ENCODE measurements at regions not wholly inside any gene's neighbourhood (a gene's known extent, or its start where the extent isn't known, plus 50 kb on each side); places are given as distances from the start of the nearest gene placed in this dataset.

DNA sequence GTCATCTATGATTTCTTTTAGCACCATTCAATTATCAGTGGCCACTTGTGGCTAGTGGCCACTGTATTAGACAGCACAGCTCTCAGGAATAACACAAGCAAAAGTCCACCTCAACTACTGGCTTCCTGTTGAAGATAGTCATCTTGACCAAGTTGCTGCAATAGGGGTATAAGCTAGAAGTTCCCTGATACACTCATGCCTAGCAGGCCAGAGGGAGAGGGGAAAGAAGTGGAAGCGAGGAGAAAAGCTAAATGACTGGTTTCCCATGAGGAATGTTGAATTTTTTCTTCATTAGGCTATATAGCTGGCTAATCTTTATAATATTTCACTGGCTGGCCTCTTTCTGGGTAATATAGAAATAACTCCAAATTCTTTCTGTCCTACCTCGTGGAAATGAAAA, 327.5 kb upstream of the MEOX2 start:
- DNase-seq (ENCODE audit: low read depth in 2 of 2), result no peak

DNA sequence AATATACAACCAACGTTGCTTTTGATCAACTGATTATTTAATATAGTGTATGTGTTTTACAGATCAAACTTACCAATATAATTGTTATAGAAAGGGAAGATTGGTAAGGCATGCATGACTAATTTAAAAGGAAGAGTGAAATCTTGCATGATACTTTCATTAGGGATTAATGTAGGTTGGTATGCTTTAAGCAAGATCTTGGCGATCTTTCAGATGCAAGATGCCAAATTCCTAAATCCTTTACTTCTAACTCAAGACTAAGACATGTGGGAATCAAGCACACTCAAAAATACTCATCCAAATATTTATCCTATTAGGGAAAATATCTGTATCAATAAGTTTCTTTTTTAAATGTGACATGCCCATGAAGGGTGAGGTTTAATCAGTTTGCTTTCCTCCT, 321.4 kb upstream of the MEOX2 start:
- no peak for DNase-seq (ENCODE audit: low read depth in 2 of 2)

DNA sequence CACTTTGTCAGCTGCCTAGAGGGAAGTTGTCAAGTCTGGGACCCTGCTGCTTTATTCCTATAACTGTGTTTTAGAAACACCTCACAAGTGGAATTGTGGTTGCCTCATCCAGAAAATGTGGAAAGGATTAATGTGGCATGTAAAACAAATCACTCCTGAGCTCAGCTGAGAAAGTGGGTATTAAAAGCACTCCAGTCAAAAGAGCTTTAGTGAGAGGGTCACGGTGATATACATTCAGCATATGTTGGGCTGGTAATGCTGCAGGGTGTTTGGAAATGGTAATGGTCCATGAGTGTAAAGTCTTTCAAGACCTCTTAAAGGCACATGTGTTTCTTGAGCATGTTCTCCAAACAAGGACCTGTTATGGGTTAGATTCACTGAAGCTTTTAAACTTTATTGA, 318.2 kb upstream of the MEOX2 start:
- no peak for DNase-seq (ENCODE audit: low read depth in 2 of 2)

DNA sequence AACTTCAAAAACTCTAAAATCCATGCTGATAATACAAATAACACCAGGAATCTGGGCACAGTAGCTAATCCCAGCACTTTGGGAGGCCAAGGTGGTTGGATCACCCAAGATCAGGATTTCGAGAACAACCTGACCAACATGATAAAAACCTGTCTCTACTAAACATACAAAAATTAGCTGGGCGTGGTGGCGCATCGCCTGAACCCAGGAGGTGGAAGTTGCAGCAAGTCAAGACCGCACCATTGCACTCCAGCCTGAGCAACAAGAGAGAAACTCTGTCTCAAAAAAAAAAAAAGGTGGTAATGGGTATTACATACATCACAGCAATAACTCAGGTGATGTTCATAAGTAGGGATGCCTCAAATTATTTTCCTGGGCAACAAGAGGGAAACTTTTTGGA, 315.0 kb upstream of the MEOX2 start:
- DNase-seq (ENCODE audit: low read depth in 2 of 2), result no peak

DNA sequence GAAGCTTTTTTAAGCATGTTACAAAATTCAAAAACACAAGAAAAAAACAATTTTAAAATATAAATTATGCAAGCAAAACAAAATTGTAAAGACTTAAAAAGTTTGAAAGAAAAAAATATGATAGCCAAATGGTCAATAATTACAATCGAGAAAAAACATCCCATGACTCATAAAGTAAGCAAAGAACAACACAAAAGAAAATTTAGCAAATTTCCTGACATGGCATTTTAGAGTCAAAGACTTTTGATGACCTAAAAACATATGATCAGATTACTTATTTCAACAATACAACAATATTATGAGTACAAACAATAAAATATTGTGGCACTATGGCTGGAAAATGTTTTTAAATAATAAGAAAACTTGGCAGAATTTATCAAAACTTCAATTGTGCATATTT, 312.1 kb upstream of the MEOX2 start:
- DNase-seq (ENCODE audit: low read depth in 2 of 2), result no peak

DNA sequence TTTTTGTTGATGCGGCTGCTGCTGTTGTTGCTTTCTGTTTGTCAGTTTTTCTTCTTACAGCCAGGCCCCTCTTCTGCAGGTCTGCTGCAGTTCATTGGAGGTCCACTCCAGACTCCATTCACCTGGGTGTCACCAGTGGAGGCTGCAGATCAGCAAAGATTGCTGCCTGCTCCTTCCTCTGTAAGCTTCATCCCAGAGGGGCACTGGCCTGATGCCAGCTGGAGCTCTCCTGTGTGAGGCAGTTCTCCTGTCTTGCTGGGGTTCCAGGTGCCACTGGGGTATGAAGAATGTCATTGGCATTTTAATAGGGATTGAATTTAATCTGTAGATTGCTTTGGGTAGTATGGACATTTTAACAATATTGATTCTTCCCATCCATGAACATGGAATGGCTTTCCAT, 308.5 kb upstream of the MEOX2 start:
- DNase-seq (ENCODE audit: low read depth in 2 of 2), result no peak

DNA sequence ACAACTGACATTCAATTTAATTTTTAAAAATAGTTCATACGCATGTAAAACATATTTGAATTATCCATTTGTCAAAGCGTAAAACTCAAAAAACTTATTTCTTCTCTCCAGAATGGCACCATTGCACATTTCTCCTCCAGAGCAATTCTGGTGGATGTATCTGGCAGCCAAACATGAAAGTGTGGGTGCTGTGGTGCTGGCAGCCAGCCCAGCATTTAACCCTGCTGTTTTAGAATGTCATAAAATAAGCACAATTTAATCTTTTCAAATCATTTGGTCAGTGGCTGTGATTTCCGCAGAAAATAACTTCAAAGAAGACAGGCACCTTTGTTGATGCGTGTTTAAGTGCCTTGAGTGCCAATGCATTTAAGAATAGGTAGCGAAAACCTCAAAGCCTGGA, 302.7 kb upstream of the MEOX2 start:
- no peak for DNase-seq (ENCODE audit: low read depth in 2 of 2)

DNA sequence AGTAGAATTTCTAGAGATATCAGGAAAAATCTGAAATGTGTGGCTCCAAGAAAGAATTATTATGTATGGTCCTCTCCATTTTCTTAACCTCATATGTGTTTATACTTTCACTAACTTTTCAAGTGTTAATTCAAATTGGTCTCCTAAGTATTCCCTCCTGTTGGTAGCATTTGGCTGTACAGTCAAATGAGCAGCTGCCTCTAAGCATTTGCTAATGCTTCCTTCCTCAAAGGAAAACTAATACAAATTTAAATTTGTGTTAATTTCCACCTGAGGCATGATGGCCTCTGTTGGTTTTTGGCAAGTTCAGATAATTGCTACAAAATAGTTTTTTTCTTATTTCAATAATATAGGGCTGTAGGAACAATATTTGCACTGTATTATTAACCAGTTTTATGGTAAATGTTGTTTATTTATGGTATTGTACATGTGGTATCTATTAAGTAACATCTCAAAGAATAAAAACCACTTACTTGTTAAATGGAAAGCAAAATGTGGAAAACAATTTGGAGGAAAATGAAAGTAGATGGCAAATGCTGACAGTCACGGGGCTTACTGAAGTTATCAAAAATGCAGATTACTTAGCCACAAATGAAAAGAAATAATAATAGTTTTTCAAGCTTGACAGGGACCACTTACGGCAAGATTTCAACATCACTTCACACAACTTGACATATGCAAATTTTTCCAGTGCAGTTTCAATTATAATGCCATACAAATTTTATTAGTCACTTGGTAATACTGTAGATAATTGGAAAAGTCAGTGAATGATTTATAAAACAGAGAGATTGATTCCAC, 299.3 kb upstream of the MEOX2 start:
- peak in 1 of 2 experiments; percentile 12 for DNase-seq (ENCODE audit: low read depth in 2 of 2)

DNA sequence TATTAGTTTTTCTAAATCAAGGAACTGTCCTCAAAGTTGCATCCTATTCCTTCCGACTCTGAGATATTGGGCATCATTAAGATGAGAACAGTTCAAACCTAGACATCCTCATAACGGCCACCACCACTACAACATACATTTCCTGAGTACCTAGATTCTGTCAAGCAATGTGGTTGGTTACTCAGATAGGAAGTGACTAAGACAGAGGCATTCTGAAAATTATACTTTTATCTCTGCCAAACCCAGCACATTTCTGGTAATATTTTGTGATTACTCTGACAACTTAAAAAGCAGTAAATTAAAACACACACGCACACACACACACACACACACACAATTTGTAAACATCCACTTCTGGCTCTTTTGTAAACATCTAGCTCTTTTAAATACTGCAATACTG, 291.2 kb upstream of the MEOX2 start:
- peak; percentile 34 to 45 for DNase-seq (ENCODE audit: low read depth in 2 of 2)

DNA sequence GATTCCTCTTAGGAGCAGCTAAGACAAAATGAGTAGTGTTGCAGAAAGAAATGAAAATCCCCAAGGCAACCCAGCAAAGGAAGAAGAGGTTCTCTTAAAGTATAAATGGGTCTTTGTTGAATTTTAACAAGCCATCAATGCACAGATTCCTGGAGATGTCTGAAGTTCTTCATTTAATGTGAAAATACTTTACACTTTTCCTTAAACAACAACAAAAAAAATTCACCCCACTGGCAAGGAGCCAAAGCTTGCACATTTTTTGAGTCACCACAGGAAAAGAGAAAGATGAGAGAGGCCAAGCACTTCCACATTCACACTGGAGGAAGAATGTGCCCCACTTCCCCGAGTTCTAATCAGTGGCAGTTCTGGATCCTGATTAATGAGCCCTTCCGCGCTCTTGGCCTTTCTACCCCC, 286.4 kb upstream of the MEOX2 start:
- DNase-seq (ENCODE audit: low read depth in 2 of 2), result peak in 1 of 2 experiments; percentile 21

DNA sequence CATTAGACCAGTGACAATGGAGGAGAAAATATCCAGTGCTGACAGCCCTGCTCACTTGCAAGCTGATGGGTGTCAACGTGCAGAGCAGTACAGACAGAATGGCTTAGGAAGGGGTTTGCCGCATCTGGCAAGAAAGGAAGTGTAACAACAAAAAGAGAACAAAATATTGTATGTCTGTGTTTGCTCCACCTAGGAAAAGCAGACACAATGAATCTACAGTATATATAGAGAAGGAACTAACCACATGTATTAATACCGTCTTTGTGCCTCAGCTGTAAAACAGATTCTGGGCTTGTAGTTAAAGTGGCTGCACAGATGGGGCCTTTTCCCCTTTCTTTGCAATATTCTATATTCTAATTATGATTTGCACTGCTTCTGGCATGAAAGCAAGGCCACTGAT, 281.1 kb upstream of the MEOX2 start:
- no peak for DNase-seq (ENCODE audit: low read depth in 2 of 2)

DNA sequence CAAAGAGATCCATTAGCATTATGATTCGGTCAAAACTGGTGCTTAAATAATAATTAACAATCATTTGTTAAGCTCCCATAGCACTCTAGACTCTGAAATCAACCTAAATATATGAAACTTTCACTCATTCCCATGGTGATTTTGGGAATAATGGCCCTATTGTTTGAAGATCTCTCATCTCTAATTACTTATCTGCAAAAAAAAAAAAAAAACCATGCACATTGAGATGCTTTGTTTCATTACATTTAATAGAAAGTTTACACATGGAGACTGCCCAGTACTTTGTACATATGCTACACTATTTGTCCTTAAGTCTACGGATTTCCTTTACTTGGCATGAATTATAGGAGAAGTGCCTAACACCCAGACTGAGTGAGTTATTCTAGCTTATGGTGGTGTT, 280.6 kb upstream of the MEOX2 start:
- DNase-seq (ENCODE audit: low read depth in 2 of 2), result no peak

DNA sequence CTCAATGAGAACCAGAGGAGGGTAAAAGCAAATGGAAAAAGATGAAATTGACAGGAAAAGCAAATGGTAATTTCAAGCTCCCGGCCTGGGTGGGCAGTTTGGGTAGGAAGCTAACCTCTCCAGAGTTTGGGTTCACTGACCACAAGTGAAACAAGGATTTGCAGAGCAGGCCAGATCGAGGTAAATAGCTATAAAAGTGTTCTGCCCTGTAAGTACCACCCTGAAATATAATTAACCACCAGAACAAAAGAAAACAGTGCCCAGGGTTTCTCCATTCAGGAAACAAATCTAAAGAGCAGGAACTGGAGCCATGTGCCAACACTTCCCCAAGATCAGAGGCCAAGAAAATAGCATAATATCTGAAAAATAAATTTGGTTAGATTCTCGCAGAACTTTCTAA, 276.7 kb upstream of the MEOX2 start:
- no peak for DNase-seq (ENCODE audit: low read depth in 2 of 2)

DNA sequence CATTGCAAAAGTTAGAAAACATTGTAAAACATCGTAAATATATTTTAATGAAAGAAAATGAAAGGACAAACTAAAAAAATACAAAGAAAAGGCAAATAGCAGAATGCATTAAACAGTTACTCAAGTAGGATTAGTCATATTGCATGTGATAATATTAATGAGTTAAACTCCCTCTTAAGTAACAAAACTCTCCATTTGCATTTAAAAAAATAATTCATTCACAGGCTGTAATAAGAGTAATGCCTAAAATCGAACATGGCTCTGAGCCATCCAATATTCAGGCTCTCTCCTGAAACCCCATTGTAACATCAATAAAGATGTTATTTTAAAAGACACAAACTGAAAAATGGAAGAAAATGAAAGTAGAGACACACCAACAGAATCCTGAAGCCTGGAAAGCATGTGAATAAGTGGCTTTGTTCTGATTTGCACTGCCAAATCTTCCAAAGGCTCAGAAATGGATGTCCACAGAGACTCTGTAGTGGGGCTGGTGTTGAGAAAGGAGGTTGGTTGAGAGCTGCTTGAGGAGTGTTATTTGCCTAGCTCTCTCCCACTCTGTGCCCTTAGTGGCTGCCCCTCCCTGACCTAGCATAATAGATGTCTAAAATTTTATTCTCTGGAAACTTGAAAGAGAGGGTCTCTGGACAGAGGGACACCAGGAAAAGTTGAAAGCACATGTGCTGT, 268.3 kb upstream of the MEOX2 start:
- no peak for DNase-seq (ENCODE audit: low read depth in 2 of 2)

DNA sequence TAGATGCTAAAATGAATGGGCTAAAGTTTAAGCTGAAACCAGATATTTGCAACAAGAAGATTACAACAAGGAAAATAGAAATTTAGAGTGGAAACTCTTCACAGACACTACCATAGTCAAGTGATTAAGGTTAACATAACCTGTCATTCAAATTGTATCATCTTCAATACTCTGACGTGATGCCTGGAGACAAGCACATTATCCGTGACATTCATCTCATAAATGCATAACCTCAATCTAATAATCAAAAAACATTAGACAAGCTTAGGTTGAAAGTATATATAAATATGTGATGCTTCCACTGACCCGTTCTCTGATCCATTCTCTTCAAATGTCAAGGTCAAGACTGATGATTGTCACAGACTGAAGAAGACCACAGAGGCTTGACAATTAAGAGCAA, 263.8 kb upstream of the MEOX2 start:
- DNase-seq (ENCODE audit: low read depth in 2 of 2), result no peak

DNA sequence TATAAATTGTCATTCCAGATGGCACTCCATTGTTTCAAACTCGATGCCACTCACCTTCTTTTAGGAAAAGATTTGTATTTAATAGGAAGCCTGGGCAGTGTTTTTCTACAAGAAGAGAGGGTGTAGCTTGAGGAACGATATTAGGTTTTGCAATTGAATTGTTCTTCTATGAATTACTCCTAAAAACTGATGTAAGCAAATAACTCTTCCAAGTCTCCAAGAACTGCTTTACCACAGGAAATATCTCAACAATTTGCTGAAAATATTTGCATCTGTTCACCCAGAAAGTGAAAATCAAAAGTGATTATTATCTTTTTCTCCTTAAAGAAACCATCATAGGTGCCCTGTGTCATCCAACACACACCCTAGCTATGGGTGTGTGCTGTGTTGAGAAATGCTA, 261.3 kb upstream of the MEOX2 start:
- DNase-seq (ENCODE audit: low read depth in 2 of 2), result peak; percentile 16 to 18

DNA sequence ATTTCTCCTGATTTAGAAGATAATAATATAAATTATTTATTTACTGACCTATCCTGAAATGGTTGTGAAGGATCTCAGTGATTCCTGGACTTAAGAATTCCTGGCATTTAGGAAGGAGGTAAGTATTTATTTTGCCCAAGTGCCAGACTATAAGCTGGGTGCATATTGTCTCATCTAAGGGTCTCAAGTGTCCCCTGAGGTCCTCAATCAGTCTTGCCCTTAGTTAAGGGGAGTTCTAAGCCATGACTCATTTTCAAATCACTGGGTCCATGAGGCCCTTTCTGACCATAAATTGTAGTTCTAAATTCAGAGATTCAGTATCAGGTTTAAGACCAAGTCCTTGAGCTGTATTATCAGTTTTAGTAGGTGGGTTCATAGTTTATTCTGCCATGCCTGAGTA, 251.6 kb upstream of the MEOX2 start:
- no peak for DNase-seq (ENCODE audit: low read depth in 2 of 2)

DNA sequence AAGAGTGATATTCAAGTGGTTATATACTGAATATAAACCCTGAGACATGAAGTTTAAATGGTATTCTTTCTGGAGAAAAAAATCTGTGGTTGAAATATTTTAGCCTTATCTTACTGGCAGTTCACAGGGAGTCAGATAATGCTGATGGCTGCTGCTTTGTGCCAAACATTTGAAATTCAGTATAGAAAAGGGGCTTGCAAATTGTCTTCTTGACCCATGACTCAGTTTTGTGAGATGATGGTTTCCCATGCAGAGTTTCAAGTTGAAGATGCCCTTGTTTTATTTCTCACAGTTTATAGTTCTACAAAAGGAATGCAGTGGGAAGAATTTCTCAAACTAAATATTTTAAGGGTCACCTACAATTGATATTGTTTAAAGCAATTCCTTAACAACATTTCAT, 251.1 kb upstream of the MEOX2 start:
- no peak for DNase-seq (ENCODE audit: low read depth in 2 of 2)

DNA sequence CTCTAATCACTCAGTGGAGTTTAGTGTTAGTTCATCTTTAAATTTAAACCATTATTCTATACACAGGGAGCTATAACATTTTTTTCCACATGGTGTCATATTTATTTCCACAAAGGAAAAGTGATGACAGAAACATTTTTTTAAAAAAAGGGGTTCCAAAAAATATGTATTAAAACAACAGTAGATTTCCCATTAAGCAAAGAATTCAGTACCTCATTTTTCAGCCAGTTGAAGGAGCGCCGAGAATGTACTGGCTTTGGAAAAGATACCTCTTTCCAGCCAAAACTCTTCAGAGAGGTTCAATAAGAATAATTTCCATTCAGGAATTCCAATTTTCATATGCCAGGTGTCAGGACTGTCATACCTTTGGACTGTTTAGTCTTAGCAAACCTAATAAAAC, 250.5 kb upstream of the MEOX2 start:
- DNase-seq (ENCODE audit: low read depth in 2 of 2), result no peak

DNA sequence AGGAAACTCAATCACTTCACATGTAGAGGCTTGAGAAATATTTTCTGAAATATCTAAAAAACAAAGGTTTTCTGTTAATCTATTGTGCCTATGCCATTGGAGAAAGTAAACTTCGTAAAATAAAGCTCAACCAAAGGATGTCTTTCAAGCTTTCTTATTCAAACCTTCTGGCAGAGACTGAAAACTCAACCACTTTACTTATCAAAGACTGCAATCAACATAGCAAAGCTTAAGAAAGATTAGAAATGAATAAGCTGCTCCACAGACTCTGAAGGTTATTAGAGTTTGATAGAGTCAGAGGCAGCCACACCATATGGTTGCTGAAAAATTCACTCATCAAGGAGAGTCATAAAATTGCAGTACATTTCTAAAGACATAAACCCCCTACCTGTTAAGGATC, 245.8 kb upstream of the MEOX2 start:
- DNase-seq (ENCODE audit: low read depth in 2 of 2), result no peak

DNA sequence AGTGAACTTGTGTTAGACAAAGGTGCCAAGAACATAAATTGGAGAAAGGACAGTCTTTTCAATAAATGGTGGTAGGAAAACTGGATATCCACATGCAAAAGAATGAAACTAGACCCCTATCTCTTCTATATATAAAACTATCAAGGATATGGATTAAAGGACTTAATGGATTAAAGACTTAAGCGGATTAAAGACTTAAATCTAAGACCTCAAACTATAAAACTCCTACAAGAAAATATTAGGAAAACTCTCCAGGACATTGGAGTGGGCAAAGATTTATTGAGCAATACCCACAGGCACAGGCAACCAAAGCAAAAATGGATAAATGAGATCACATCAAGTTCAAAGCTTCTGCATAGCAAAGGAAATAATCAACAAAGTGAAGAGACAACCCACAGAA, 242.9 kb upstream of the MEOX2 start:
- no peak for DNase-seq (ENCODE audit: low read depth in 2 of 2)

DNA sequence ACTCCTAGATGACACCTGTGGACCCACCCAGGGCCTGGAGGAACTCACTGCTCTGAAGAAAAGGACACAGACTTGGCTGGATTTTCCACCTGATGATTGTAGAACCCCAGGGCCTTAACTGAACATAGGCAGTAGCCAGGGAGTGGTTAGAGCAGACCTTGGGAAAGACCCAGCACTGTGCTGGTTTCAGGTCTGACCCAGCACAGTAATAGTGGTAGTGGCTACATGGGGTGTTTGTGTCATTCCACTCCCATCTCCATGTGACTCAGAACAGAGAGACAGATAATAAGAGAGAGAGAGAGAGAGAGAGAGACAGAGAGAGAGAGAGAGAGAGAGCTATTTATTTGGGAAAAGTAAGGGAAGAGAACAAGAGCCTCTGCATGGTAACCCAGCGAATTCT, 239.1 kb upstream of the MEOX2 start:
- no peak for DNase-seq (ENCODE audit: low read depth in 2 of 2)

DNA sequence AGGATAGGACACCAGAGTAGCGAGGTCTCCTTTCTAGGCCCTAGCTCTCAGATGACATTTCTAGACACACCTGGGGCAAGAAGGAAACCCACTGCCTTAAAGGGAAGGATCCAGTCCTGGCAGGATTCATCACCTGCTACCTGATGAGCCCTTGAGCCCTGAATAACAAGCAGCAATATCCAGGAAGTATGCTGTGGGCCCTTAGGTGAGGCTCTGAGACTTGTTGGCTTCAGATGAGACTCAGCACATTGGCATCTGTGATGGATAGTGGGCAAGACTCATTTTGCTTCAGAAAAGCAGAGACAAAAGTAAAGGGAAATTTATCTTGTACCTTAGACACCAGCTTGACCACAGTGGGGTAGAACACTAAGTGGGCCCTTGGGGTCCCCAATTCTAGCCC, 238.4 kb upstream of the MEOX2 start:
- DNase-seq (ENCODE audit: low read depth in 2 of 2), result no peak

DNA sequence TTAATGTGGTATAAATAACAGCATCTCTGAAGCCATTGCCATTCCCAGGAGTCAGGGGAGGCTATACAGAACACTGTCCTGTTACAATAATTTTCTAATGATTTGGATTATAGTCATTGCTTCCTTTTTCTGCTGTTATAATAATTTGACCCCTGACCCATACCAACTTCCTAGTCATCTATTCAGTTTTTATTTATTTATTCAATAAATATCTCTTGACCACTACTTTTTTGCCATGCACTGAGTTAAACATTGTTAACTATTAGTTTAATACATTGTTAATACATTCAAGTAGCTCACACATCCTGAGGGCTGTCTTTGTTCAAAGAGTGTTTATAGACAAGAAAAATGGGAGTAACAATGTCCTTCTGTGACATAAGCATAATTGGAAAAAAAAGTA, 235.5 kb upstream of the MEOX2 start:
- no peak for DNase-seq (ENCODE audit: low read depth in 2 of 2)

All from fibroblast of skin of left quadriceps (primary cell).